ENCODE measurements at regions not wholly inside any gene's neighbourhood (a gene's known extent, or its start where the extent isn't known, plus 50 kb on each side); places are given as distances from the start of the nearest gene placed in this dataset.

DNA sequence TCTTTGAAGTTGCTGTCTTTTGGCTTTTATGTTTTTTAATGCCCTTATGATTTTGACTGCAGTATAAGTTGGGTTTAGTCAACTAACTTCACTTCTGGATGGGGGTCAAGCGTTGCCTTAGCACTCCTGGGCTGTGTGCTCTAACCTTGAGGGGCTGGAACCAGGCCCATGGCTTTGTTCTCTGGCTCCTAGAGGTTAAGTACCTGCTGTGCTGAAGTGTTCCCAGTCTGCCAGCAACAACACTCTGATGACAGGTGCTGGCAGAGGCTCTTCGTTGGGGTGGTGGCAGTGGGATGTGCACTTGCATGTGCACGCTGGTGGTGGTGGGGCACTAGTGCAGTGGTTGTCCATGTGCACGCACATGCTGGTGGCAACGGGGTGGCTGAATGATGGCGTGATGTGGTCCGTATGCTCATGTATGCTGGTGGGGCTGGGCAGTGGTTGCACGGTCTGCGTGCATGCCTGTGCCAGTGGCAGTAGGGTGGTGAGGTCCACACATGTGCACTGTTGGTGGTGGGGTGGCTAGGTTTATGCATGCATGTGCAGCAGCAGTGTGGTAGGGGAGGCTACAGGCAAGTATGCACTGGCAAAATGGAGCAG lies 447.8 kb upstream of the GOT2 start:
- no peak for FAIRE-seq

DNA sequence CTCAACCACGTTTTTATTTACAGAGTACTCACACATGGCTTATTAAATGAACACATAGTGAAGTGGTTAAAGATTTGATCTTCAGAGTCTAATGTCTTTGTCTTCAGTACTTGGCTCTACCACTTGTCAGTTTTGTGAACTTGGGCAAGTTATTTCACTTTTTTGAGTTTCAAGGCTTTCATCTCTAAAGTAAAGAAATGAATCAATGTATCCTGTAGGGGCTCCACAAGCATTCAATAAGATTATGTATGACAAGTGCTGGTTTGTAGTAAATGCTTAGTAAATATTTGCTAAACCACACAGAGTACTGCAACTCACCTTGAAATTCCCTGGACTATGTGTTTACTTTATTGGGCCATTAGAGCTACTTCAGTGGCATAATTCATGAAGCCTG lies 446.0 kb upstream of the GOT2 start:
- FAIRE-seq: no peak

DNA sequence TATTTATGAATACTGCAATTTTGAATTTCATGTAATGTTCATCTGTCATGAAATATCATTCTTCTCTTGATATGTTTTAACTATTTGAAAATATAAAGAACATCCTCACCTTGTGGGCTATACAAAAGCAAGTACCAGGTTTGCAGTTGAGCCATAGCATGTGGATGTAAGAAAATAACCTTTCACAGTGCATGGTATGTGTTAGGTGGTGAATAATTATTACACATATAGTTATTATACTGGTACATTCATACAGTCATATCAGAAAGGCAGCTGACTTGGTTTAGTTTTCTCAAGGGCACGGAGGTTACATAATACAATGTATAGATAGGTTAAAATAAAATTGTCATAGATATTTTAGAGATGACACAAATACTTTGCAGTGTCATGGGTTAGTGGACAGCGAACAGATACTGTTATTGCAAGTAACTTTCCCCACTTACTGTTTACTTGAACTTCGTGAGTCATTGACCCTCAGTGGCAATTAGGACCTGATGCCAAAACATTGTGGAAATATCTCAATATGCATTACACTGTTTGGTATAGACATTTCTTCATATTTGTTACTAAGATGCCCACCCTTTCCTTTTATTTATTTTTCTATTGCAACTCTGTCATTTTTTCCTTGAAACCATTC lies 445.4 kb upstream of the GOT2 start:
- no peak for FAIRE-seq

DNA sequence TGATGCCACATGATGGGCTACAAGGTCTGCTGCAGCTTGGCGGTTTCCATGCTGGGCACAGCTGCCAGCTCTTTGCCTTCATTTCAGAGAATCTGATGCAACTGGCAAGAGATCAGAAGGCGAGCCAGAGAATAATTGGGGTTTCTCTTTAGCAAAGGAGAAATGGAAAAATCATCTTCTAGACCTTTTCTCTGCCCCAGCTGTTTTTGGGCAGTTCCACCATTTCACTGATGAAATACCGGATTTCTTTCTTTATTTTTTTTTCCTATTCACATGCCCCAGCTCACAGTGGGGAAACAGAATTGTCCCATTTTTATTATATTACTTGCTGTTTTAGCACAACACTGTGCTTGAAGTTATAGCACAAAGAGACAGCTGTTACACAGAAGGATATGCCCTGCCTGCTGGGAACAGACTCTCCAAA lies 439.3 kb upstream of the GOT2 start:
- FAIRE-seq: no peak

DNA sequence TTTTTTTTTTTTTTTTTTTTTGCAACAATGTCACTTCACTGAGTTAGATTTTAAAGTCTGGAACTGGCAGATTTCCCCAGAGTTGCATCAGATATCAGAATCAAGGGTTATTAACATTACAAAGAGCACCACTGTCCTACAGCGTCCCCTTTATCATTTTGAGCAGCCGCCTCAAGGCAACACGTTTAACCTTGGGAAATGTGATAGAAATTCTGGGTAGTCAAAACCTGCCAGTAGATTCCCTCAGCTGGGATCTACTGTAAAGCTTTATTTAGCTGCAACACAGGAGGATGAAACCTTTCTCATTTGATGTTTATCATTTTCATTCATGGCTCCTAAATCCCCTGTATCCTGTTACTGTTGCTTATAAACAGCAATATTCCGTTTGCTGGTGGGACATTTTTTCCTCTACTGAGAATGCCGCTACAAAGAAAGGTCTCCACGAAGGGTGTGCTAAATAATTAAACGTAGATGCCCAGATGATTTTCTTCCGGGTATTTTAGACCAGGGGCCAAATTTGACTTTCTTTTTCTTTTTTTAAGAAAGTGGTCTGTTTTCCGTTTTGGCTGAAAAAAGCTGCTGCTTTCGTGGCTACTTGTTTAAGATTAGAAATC lies 436.1 kb upstream of the GOT2 start:
- FAIRE-seq: no peak

DNA sequence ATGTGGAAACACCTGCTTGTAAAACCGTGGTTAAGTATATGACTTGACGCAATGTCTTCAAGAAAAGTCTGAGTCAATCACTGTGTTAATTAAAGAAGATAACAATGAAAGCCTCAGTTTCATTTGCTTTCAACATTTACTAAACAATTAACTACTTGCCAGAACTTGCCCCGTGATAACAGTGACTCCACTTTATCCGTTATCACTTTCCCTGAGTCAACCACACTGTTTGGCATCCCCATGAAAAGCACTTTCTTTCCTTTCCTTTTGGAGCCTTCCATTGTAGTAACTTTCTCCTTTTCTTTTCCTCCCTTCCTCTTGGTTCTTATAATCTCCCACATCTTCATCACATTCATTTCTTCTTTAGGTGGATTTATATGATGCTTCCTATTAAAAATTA lies 435.1 kb upstream of the GOT2 start:
- no peak for FAIRE-seq

DNA sequence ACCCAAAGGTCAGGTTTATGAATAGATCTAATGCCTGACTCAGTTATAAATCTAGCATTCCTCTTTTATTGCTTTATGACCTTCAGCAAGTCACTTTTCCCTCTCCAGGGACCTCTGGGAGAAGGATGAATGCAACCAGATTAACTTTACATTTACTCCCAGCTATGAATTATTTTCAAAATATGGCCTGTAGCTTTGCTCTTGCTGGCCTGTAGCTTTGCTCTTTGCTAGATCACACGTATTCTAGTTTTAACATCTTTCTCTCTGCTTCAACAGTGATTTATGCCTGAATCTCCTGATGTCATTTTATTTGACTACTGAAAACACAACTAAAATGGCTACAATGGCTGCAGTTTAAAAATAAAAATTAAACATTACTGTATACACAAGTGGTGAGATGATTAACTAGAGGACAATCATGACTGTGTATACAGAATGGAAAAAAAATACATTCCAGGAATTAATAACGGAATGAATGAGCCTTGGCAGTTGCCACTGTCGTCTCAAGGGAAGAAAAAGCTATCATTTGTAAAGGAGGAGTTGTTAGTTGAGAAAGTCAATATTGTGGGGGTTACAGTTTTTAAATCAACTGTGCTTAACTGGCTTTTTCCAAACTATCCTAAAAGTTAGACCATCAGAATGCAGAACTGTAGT lies 434.5 kb upstream of the GOT2 start:
- no peak for FAIRE-seq

DNA sequence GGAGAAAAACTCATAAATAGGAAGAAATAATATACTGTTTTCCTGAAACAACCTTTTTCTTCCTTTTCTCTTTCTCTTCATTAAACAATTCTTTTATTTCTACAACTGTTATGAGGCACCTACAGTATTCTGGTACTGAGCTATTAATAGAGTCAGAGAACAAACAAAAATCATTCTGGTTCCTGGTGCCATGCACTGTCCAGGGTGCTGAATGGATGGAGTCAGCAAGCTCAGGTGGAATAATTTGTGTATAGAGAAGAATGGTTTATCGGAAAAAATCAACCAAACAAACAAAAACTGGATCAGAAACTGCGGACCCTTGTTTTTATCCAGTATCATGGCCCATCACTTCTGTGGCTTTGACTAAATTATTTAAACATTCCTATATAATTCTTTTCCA lies 430.3 kb upstream of the GOT2 start:
- FAIRE-seq: no peak

DNA sequence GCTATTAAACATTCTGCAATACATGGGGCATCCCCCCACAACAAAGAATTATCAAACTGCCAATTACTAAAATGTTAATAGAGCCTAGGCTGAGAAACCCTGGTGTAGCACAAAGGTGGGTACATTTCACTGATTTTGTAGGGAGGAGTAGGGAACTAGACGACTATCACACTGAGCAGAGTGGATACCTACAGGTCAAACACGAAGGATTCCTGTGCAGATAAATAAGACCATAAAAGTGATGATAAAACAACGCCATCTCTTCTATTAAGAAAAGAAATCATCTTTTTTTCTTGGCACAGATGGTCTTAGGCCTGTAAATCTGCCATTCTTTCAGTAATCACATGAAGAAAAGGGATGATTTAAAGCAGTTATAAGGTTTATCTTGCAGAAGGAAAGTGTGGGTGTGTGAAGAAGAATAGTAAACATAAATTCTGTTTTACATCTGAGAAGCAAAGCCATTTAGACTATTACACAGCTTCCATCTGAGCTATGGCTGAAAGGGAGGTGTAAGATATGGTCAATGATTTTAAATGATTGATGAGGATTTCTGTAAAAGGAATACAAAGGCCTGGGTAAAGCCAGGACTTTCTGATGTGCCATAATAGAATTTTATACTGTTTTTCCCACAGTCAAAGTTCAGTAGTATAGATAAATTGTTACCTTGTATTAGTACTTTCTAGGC lies 429.4 kb upstream of the GOT2 start:
- no peak for FAIRE-seq

DNA sequence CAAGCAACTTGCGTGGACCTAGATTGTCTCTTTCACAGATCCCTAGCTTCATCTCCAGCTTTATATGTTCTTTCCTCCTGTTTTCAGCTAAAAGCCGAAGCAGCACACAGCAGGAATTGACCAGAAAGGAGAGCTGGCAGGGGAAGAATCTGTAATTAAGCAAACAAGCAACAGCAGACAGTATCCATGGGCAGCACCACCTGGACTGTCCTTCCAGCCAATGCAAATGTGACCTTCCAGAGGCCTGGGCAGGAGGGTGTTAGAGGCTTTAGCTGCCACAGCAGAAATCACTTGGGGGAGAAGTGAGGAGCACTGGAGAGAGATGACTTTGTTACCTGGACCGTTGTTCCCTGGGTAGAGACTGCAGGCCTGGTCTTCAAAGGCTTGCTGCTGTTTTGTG lies 427.6 kb upstream of the GOT2 start:
- no peak for FAIRE-seq

DNA sequence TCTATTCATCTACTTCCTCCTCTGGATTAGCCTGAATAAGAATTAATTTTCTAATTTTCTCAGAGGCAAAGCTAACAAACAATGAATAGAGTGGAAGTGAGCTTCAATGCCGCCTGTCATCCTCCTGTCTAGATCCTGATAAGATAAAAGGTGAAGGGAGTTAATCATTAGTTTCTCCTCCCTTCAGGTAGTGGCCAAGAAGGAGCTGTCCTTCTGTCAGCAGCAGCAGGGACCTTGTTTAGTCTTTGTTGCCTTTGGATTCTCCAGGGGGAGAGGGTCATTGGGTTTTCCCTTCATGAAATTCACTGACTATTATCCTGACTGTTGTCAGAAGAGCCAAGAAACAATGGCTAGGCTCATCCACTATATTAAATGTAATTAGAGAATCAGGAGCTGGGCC lies 420.2 kb upstream of the GOT2 start:
- no peak for FAIRE-seq

DNA sequence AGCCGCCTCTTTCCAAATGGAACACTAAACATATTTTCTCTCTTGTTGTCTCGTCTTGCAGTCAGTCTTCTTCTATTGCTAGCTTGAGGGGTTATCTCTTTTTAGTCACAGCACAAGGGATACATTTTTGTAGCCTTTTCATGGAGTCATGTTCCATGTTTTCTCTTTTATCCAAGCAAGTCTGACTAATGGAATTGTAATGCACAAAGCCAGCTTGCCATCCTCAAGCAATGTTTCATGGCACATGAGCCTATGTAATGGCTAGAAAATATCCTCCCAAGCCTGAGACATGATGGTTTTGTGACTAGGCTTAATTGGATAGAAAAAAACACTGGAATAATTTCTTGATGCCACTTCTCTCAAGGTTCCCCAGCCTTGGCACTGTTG lies 414.6 kb upstream of the GOT2 start:
- FAIRE-seq: no peak

DNA sequence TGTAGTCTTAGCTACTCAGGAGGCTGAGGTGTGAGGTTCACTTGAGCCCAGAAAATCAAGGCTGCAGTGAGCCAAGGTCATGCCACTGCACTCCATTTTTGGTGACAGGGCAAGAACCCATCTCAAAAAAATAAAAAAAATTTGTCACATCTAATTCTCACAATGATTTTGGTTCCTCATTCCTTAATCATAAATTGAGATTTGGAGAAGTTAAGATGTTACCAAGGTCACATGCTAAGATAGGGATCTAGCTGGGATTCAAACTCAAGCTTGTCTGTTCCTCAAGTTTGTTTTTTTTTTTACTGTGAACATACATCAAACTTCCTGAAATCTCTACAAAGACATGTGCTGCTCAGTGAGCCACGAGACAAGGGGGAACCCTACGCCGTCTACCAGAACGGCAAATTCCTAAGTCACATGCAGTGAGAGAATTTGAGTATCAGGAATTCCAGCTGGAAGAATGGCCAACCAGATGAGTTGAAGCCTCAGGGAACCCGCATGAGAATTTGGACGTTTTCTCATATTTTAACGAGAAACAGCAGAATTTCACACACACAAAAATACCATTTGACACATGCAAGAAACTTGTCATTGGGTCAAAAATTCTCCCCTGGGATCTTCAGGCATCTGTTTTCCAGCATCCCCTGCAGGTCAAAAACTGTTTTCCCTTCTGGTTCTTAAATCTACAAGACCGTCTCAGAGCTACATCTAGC lies 414.1 kb upstream of the GOT2 start:
- no peak for FAIRE-seq

DNA sequence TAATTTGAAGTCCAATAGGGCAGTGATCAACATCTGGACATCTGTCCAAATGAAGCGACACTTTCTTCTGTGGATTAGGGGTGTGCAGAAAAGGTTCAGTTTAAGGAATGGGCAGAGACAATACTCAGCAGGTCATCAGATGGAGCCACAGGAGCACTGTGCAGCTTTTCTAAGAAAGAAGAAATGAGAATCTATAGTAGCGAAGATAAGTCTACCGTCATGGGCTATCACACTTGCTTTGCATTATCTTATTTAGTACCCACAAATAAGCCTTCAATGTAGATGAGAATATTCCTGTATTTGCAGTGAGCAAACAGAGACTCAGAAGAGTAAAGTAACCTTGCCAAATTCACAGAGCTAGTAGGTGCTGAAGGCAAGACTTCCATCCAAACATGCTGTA lies 412.0 kb upstream of the GOT2 start:
- no peak for FAIRE-seq

DNA sequence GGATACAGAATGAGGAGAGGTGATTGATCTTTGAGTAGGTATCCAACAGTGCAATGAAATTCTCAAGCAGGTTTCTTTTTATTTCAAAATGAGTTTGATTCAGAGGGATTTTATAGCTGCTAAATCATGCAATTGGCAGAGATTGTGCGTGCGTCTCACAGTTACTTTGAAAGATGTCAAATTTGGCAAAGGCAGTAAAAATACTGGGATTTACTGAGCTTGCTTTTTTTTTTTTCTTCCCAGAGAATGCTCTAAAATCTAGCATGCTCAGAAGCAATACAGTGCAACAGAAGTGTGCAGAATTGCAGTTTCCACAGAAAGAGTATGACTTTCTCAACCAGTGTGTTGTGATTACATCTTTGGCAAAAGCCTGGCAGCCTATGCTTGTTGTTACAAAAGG lies 410.7 kb upstream of the GOT2 start:
- no peak for FAIRE-seq

DNA sequence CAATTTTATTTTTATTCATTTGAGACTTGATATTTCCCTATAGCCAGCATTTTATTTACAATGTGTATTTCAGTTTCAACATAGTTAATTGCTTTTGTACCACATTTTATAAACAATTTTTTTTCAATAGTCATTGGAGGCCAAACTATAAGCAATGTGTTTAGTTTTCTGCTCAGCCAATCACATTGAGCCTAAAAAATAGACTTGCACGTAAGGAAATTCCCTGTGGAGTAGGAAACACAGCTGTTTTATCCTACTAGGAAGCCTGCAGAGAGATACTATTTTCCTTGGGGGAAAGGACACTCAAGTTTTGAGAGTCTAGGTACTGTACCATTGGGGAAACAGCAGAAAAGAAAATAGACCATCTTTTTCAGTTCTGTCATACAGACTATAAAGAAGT lies 410.2 kb upstream of the GOT2 start:
- no peak for FAIRE-seq

DNA sequence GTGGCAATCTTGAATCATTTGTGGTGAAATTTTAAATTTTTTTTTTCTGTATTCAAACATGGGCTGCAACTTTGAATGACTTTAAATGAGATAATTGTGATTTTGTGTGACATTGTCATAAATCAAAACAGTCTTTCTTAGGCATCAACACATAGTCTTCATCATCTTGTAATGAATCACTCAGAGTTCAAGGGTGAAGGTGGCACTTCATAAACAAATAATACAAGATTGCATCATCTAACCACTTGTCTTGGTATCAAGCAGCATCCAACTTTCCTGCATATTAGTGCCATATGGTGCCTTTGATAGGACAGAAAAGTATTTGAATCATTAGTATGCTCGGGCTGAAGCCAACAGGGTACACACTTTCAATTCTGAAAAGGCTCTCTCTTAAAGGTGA lies 392.4 kb upstream of the GOT2 start:
- no peak for FAIRE-seq

DNA sequence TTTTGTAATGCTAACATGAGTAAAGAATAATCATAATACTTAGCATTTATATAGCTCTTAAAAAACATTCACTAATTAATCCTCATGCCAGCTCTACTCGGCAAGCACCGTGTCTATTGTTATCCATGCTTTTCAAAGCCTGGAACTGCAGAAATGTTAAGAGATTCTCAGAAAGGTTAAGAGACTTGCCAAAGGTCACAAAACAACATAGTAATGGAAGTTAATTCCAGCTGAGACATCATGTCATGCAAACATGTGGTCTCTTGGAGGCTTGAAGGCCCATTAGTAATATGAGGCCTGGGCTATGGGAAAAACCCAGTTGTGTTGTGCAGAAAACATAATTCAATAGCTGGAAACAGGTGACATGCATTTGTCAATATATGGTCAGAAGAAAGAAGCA lies 389.9 kb upstream of the GOT2 start:
- FAIRE-seq: no peak

DNA sequence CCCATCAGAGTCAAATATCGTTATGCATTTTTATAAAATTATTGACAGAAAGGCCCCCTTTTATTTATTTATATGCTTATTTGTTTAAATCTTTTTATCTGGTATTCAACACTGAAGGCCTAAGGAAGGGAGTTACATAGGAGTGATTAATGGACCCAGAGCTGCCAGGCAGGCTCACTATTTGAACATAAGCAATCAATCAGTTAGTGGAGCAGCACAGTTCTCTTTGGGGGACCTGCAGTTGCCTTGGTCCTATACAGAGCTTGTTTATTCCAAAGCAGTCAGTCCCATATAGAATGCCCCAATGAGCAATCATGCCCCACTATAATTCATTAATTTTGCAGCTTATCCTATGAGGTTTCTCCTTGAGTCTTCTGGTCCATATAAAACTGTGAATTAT lies 389.4 kb upstream of the GOT2 start:
- FAIRE-seq: no peak

DNA sequence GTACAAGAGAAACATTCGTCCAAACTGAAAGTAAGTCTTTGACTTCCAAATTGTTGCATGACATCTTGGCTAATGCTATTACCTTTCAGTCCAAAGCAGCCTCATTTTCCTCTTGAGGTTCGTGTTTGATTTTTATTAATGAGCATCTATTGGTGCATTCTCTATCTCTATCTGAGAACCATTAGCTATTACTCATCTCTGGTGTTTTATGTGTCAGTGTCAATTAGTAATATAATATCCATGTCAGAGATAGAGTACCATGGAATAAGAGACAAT lies 388.1 kb upstream of the GOT2 start:
- FAIRE-seq: no peak

DNA sequence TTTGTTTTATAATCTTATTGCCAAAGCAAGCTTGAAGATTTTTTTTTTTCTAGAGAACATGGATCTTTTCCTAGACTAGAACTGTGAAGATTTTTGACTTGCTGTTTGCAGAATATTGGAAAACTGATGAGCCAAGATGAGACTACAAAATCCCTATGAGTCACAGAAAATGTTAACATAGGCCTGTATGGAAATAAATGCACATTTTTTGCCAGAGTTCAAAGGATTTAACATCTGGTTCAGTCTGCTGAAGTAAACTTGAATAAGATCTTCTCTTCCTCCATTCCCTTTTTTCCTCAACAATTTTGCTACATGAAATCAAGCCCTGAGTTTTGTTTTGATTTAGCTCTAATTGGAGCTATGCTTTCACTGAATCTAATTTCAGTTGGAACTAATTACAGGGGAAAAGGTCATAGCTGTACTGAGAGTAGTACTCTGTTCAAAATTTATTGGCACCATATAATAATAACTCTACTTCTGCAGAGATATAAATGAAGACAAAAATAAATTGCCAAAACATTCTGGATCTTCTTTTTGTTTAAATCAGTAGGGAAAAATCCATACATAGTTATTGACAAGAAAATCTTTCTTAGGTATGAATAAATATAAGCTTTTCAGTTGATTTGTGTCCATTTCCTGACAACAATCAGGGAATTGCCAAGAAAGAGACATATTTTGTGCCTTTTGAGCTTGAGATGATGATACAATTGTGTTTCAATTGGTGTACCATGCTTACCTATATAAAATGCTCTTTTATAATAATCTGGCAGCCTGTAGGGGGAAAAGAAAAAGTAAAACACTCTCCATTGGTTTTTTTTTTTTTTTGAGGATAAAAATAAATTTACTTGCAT lies 387.5 kb upstream of the GOT2 start:
- FAIRE-seq: no peak

DNA sequence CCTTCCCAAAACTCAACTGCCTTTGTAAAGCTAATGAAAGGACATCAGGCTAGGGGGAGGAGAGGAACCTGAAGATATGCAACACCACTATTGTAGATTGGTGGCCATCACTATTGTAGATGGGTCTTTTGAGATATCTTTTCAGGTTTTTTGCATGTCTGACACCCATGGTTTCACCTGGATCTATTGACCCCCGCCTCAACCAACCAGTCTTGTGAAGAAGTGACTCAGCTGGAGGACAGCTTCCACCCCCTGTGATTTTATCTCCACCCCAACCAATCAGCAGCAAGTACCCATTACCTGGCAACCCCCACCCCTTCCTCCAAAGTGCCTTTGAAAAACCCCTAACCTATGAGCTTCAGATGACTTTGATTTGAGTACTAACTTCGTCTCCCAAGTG lies 382.6 kb upstream of the GOT2 start:
- FAIRE-seq: no peak
